ENCODE measurements at regions not wholly inside any gene's neighbourhood (a gene's known extent, or its start where the extent isn't known, plus 50 kb on each side); places are given as distances from the start of the nearest gene placed in this dataset.
"Not testable (repeated sequence)": the region's sequence is repeated elsewhere in the genome, so short reads cannot be mapped to it uniquely, and the experiment has no call there.

DNA sequence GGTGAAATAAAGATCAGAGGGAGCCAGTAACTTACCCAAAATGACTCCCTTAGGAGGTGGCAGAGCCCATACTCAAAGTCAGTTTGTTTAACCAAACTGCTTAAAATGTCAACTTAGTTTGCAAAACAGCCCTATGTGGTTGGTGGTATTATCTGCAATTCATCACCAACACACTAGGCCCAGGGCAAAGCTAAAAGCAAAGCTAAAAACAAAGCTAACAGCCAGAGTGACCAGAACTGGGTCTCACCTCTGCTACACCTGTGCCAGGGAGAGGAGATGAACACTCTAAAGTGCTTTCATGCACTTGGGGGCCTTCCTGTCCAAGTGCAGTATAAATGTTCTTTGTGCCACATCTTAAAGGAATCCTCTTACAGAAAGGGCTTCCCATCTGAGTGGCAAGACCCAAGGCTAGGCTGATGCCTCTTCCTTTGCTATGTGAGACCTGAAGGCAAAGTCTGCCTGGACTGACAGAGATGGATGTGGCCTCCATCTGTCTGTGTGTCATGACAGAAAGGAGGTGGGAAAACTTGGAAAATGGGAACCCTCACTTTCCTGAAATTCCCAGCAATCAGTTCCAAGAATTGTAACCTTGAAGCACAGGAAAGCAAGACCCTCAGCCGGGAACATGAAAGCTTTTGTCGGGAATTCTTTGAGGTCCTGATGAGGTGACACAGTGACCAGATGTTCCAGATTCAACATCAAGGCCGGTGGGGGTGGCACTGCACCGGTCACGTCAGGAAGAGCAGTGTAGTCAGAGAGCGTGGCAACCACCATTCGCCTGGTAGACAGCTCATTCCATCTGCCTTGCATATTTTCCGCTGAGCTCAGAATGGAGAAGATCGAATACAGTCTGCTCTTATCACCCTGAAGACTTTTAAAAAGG, 214.3 kb upstream of the PLGLB2 start:
- TF ChIP-seq, protein P1, sequence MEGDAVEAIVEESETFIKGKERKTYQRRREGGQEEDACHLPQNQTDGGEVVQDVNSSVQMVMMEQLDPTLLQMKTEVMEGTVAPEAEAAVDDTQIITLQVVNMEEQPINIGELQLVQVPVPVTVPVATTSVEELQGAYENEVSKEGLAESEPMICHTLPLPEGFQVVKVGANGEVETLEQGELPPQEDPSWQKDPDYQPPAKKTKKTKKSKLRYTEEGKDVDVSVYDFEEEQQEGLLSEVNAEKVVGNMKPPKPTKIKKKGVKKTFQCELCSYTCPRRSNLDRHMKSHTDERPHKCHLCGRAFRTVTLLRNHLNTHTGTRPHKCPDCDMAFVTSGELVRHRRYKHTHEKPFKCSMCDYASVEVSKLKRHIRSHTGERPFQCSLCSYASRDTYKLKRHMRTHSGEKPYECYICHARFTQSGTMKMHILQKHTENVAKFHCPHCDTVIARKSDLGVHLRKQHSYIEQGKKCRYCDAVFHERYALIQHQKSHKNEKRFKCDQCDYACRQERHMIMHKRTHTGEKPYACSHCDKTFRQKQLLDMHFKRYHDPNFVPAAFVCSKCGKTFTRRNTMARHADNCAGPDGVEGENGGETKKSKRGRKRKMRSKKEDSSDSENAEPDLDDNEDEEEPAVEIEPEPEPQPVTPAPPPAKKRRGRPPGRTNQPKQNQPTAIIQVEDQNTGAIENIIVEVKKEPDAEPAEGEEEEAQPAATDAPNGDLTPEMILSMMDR (IDR thresholded peaks at IDR 0.05 in 2 of 3, conservative IDR thresholded peaks at IDR 0.05 in 1 of 3; ENCODE audit: borderline replicate concordance in 1 of 3, insufficient read depth in 1 of 3, low read depth in 2 of 3, low read length in 2 of 3) = not testable (repeated sequence)
- not testable (repeated sequence) for TF ChIP-seq SIN3A (IDR thresholded peaks at IDR 0.05; ENCODE audit: low read depth)
